Tibial nerve (tissue), 4 donors: ENCODE measurements at regions not wholly inside any gene's neighbourhood (a gene's known extent, or its start where the extent isn't known, plus 50 kb on each side); places are given as distances from the start of the nearest gene placed in this dataset.

Experiments used
- EP300 ChIP-seq, 2 donors: sonication (generic); formaldehyde crosslinking; IDR thresholded peaks; one replicate each; pipeline ENCODE4 v1.6.1; 2017; ENCODE audit warnings: antibody characterized with exemption in 2 of 2, mild to moderate bottlenecking in 1 of 2
- POLR2A ChIP-seq, 2 donors: fragments of 450-650 bp; IDR thresholded peaks; one replicate each; pipeline ENCODE4 v1.6.1; 2017; ENCODE audit warnings: antibody characterized with exemption in 2 of 2, mild to moderate bottlenecking in 2 of 2, moderate library complexity in 2 of 2
- TF ChIP-seq, protein P1 (sequence below), 5 experiments: fragments of 200-600 bp in 3 of 5; fragments of 450-650 bp in 2 of 5; sonication (generic) in 3 of 5; IDR thresholded peaks; one replicate each; pipeline ENCODE4 v1.5.1; 2016 to 2019; ENCODE audit warnings: antibody characterized with exemption in 5 of 5, mild to moderate bottlenecking in 3 of 5, moderate library complexity in 2 of 5

DNA sequence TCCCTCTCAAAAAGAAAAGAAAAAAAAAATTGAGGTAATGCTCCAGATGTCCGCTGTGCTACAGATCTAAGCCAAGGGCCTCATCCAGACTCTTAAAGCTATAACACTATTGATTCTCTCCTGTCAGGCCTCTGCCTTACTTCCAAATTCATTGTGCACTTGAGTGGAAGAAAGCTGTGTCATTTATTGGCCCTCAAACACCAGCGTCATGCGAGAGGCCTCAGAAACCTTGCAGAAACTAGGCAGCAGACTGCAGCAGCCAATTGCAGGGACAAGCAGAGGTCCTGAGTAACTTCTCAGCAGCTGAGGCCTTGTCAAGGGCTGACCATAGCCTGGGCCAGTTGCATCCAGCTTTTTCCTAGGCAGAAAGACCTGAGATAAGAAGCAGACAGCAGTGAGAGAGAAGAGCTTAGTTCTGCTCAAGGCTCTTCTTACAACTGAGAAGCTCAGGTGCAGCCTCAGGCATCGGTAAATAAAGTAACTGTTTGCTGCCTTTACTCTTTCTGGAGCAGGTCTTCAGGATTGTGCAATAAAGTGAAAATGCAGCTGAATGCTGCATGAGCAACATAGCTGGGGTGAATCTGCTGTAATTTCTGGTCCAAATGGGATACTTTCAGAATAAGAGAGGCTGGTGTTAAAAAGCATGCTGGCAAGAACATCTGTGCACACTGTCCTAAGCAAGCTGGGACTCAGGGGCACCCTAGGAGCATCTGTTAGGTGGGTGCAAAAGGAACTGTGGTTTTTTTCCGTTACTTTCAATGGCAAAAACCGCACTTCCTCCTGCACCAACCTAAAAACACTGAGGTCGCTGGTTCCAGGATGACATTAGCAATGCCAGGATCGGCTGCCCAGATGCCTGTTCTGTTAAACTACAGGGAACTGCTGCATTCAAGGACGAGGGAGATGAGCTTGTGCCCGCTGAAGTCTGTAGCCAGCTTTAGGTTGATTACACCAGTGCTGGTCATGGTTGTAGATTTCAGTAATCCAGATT is 181.8 kb upstream of the PFKP start:
- TF ChIP-seq, protein P1, sequence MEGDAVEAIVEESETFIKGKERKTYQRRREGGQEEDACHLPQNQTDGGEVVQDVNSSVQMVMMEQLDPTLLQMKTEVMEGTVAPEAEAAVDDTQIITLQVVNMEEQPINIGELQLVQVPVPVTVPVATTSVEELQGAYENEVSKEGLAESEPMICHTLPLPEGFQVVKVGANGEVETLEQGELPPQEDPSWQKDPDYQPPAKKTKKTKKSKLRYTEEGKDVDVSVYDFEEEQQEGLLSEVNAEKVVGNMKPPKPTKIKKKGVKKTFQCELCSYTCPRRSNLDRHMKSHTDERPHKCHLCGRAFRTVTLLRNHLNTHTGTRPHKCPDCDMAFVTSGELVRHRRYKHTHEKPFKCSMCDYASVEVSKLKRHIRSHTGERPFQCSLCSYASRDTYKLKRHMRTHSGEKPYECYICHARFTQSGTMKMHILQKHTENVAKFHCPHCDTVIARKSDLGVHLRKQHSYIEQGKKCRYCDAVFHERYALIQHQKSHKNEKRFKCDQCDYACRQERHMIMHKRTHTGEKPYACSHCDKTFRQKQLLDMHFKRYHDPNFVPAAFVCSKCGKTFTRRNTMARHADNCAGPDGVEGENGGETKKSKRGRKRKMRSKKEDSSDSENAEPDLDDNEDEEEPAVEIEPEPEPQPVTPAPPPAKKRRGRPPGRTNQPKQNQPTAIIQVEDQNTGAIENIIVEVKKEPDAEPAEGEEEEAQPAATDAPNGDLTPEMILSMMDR (IDR thresholded peaks at IDR 0.05), result no peak
- TF ChIP-seq EP300 (IDR thresholded peaks at IDR 0.05) (no peak), POLR2A (IDR thresholded peaks at IDR 0.05) (no peak)
